ENCODE measurements at regions not wholly inside any gene's neighbourhood (a gene's known extent, or its start where the extent isn't known, plus 50 kb on each side); places are given as distances from the start of the nearest gene placed in this dataset.

- H3K4me3 Mint-ChIP-seq (ENCODE audit: unreplicated experiment), result no peak overlapping the region
- TF ChIP-seq CTCF (IDR thresholded peaks at IDR 0.05; ENCODE audit: unreplicated experiment), result no peak
- no peak for DNase-seq (ENCODE audit: low spot score)
- H3K36me3 Mint-ChIP-seq (ENCODE audit: low read depth, unreplicated experiment), result no peaks in the 10 kb centered on the region
- H3K27ac Mint-ChIP-seq (ENCODE audit: unreplicated experiment), result no peak overlapping the region
- H3K9me3 Mint-ChIP-seq (ENCODE audit: unreplicated experiment), result no peaks in the 10 kb centered on the region
- peaks cover 2% of the 10 kb centered on the region for H3K27me3 Mint-ChIP-seq (ENCODE audit: unreplicated experiment)
- H3K4me1 Mint-ChIP-seq (ENCODE audit: unreplicated experiment), result peaks cover 5% of the 10 kb centered on the region
Observed at GRCh38 chr6:4703382-4703781, 72.8 kb upstream of the CDYL start.

- no peak for DNase-seq (ENCODE audit: low spot score)
- Mint-ChIP-seq H3K27me3 (ENCODE audit: unreplicated experiment) (peaks cover 2% of the 10 kb centered on the region), H3K9me3 (ENCODE audit: unreplicated experiment) (no peaks in the 10 kb centered on the region), H3K36me3 (ENCODE audit: low read depth, unreplicated experiment) (no peaks in the 10 kb centered on the region), H3K4me3 (ENCODE audit: unreplicated experiment) (no peak overlapping the region), H3K4me1 (ENCODE audit: unreplicated experiment) (no peaks in the 10 kb centered on the region), H3K27ac (ENCODE audit: unreplicated experiment) (no peak overlapping the region)
- no peak for TF ChIP-seq CTCF (IDR thresholded peaks at IDR 0.05; ENCODE audit: unreplicated experiment)
Observed at GRCh38 chr6:4698901-4699659, 77.1 kb upstream of the CDYL start.

- Mint-ChIP-seq H3K27me3 (ENCODE audit: unreplicated experiment) (peaks cover 4% of the 10 kb centered on the region), H3K9me3 (ENCODE audit: unreplicated experiment) (no peaks in the 10 kb centered on the region), H3K27ac (ENCODE audit: unreplicated experiment) (no peak overlapping the region), H3K4me1 (ENCODE audit: unreplicated experiment) (no peaks in the 10 kb centered on the region), H3K4me3 (ENCODE audit: unreplicated experiment) (no peak overlapping the region), H3K36me3 (ENCODE audit: low read depth, unreplicated experiment) (no peaks in the 10 kb centered on the region)
- no peak for DNase-seq (ENCODE audit: low spot score)
- TF ChIP-seq CTCF (IDR thresholded peaks at IDR 0.05; ENCODE audit: unreplicated experiment), result no peak
Observed at GRCh38 chr6:4693173-4693970, 82.8 kb upstream of the CDYL start.

GRCh38 chr6:4692664-4693063 is 83.5 kb upstream of the CDYL start:
- DNase-seq (ENCODE audit: low spot score), result no peak
- no peak overlapping the region for H3K27ac Mint-ChIP-seq (ENCODE audit: unreplicated experiment)
- H3K4me3 Mint-ChIP-seq (ENCODE audit: unreplicated experiment), result no peak overlapping the region
- H3K9me3 Mint-ChIP-seq (ENCODE audit: unreplicated experiment), result no peaks in the 10 kb centered on the region
- no peaks in the 10 kb centered on the region for H3K4me1 Mint-ChIP-seq (ENCODE audit: unreplicated experiment)
- H3K27me3 Mint-ChIP-seq (ENCODE audit: unreplicated experiment), result peaks cover 4% of the 10 kb centered on the region
- H3K36me3 Mint-ChIP-seq (ENCODE audit: low read depth, unreplicated experiment), result no peaks in the 10 kb centered on the region
- no peak for TF ChIP-seq CTCF (IDR thresholded peaks at IDR 0.05; ENCODE audit: unreplicated experiment)

Data from endothelial cell (in vitro differentiated cells).